ENCODE measurements at regions not wholly inside any gene's neighbourhood (a gene's known extent, or its start where the extent isn't known, plus 50 kb on each side); places are given as distances from the start of the nearest gene placed in this dataset.

GRCh38 chr6:169310983-169311382, 57.3 kb upstream of the THBS2 start:
- no peak overlapping the region for H3K4me3 ChIP-seq
- DNase-seq (no peak), ATAC-seq (ENCODE audit: insufficient read depth, low FRiP score) (no peak)
- no peaks in the 10 kb centered on the region for H3K36me3 ChIP-seq (ENCODE audit: control insufficient read depth in 4 of 4, insufficient read depth in 4 of 4, low read length in 4 of 4)
- H3K27me3 ChIP-seq (ENCODE audit: control insufficient read depth in 3 of 3, insufficient read depth in 3 of 3, low read length in 2 of 3) = no peaks in the 10 kb centered on the region
- H3K9me3 ChIP-seq (ENCODE audit: control insufficient read depth in 4 of 4, insufficient read depth in 3 of 4, low read length in 3 of 4) = no peaks in the 10 kb centered on the region
- peaks cover 0 to 2% (median 0%) of the 10 kb centered on the region in 5 donors for H3K4me1 ChIP-seq (ENCODE audit: control insufficient read depth in 5 of 5, insufficient read depth in 5 of 5, low read length in 5 of 5)
- no peak overlapping the region for H3K9ac ChIP-seq (ENCODE audit: insufficient read depth in 1 of 2, low read length in 2 of 2)
- H3K27ac ChIP-seq (ENCODE audit: low read depth in 1 of 2, low read length in 1 of 2) = no peak overlapping the region
- no peak for TF ChIP-seq CTCF (IDR thresholded peaks at IDR 0.05; ENCODE audit: control extremely low read depth, extremely low read depth)
- WGBS, 2 donors = 88 to 90% methylated on average over 3 of the region's 3 CpGs
